ENCODE measurements at regions not wholly inside any gene's neighbourhood (a gene's known extent, or its start where the extent isn't known, plus 50 kb on each side); places are given as distances from the start of the nearest gene placed in this dataset.

- peak overlapping the region; percentile 15; the same call in 1 of the 2 replicates for H2AFZ ChIP-seq (ENCODE audit: low read length)
- H3K9me3 ChIP-seq (ENCODE audit: low read length) = no peaks in the 10 kb centered on the region
- peak overlapping the region; percentile 42 for H3K4me2 ChIP-seq (ENCODE audit: low read length)
- intact Hi-C loops (cut with micrococcal nuclease; ENCODE audit: unreplicated experiment) = no loop called here
- no peaks in the 10 kb centered on the region for H3K36me3 ChIP-seq (ENCODE audit: insufficient read depth, low read length)
- no TSS peak for BruUV-seq (replicated peaks)
- no peaks in the 10 kb centered on the region for H3K79me2 ChIP-seq (ENCODE audit: insufficient read depth, low read depth, low read length)
- peaks cover 13% of the 10 kb centered on the region for H3K4me1 ChIP-seq (ENCODE audit: insufficient read depth, low read length, poor library complexity, severe bottlenecking)
- H3K27ac ChIP-seq (ENCODE audit: low read depth, low read length, poor library complexity, severe bottlenecking) = no peak overlapping the region
- TF ChIP-seq CTCF (conservative IDR thresholded peaks at IDR 0.05; ENCODE audit: low read length) (no peak), EZH2phosphoT487 (IDR thresholded peaks at IDR 0.05; ENCODE audit: borderline replicate concordance, low read depth, low read length) (no peak)
- POLR2A ChIA-PET = no interaction called here
- H3K4me3 ChIP-seq (ENCODE audit: low read depth, low read length, poor library complexity, severe bottlenecking) = no peak overlapping the region
- DNase-seq (ENCODE audit: low spot score) = no peak
- no peaks in the 10 kb centered on the region for H3K9me2 ChIP-seq (ENCODE audit: insufficient read depth, low read length)
- H4K20me1 ChIP-seq (ENCODE audit: insufficient read depth, low read length) = no peaks in the 10 kb centered on the region
- CTCF ChIA-PET (ENCODE audit: unreplicated experiment) = no interaction called here
These were observed 131.3 kb downstream of the KCTD15 start for GRCh38 chr19:33927789-33928457.

GRCh38 chr19:33928458-33928950 is 131.8 kb downstream of the KCTD15 start:
- H3K79me2 ChIP-seq (ENCODE audit: insufficient read depth, low read depth, low read length) = no peaks in the 10 kb centered on the region
- intact Hi-C loops (cut with micrococcal nuclease; ENCODE audit: unreplicated experiment) = no loop called here
- no peaks in the 10 kb centered on the region for H3K9me2 ChIP-seq (ENCODE audit: insufficient read depth, low read length)
- ChIA-PET CTCF (ENCODE audit: unreplicated experiment) (no interaction called here), POLR2A (no interaction called here)
- BruUV-seq (replicated peaks) = no TSS peak
- H3K9me3 ChIP-seq (ENCODE audit: low read length) = no peaks in the 10 kb centered on the region
- no peak for TF ChIP-seq CTCF (conservative IDR thresholded peaks at IDR 0.05; ENCODE audit: low read length)
- no peak for TF ChIP-seq EZH2phosphoT487 (IDR thresholded peaks at IDR 0.05; ENCODE audit: borderline replicate concordance, low read depth, low read length)
- no peak overlapping the region for H2AFZ ChIP-seq (ENCODE audit: low read length)
- no peak for DNase-seq (ENCODE audit: low spot score)
- H4K20me1 ChIP-seq (ENCODE audit: insufficient read depth, low read length) = no peaks in the 10 kb centered on the region
- no peak overlapping the region for H3K4me2 ChIP-seq (ENCODE audit: low read length)
- no peaks in the 10 kb centered on the region for H3K36me3 ChIP-seq (ENCODE audit: insufficient read depth, low read length)
- H3K4me1 ChIP-seq (ENCODE audit: insufficient read depth, low read length, poor library complexity, severe bottlenecking) = peaks cover 13% of the 10 kb centered on the region
- no peak overlapping the region for H3K27ac ChIP-seq (ENCODE audit: low read depth, low read length, poor library complexity, severe bottlenecking)
- no peak overlapping the region for H3K4me3 ChIP-seq (ENCODE audit: low read depth, low read length, poor library complexity, severe bottlenecking)

GRCh38 chr19:33933931-33934330 is 137.3 kb downstream of the KCTD15 start:
- Histone ChIP-seq H3K79me2 (ENCODE audit: insufficient read depth, low read depth, low read length) (no peaks in the 10 kb centered on the region), H3K36me3 (ENCODE audit: insufficient read depth, low read length) (no peaks in the 10 kb centered on the region), H3K4me2 (ENCODE audit: low read length) (no peak overlapping the region), H3K4me1 (ENCODE audit: insufficient read depth, low read length, poor library complexity, severe bottlenecking) (no peaks in the 10 kb centered on the region), H3K9me3 (ENCODE audit: low read length) (no peaks in the 10 kb centered on the region), H3K27ac (ENCODE audit: low read depth, low read length, poor library complexity, severe bottlenecking) (no peak overlapping the region), H3K9me2 (ENCODE audit: insufficient read depth, low read length) (no peaks in the 10 kb centered on the region), H4K20me1 (ENCODE audit: insufficient read depth, low read length) (no peaks in the 10 kb centered on the region), H2AFZ (ENCODE audit: low read length) (no peak overlapping the region), H3K4me3 (ENCODE audit: low read depth, low read length, poor library complexity, severe bottlenecking) (no peak overlapping the region)
- CTCF ChIA-PET (ENCODE audit: unreplicated experiment) = no interaction called here
- POLR2A ChIA-PET = interaction anchor here (1.1 kb wide), 1 partner anchor 12 kb away, joined by 3 read pairs; no protein-coding TSS in a partner anchor
- no peak for DNase-seq (ENCODE audit: low spot score)
- TF ChIP-seq CTCF (conservative IDR thresholded peaks at IDR 0.05; ENCODE audit: low read length) (no peak), EZH2phosphoT487 (IDR thresholded peaks at IDR 0.05; ENCODE audit: borderline replicate concordance, low read depth, low read length) (no peak)
- no TSS peak for BruUV-seq (replicated peaks)
- intact Hi-C loops (cut with micrococcal nuclease; ENCODE audit: unreplicated experiment) = no loop called here

Measured in OCI-LY7 (cell line).